Bone marrow (tissue), 2 donors: ENCODE measurements at regions not wholly inside any gene's neighbourhood (a gene's known extent, or its start where the extent isn't known, plus 50 kb on each side); places are given as distances from the start of the nearest gene placed in this dataset.
"Not testable (repeated sequence)": the region's sequence is repeated elsewhere in the genome, so short reads cannot be mapped to it uniquely, and the experiment has no call there.

Experiments
- DNase-seq, 2 donors: peaks; one replicate each; lab custom pipeline; 2025; lab: John Stamatoyannopoulos, UW

- DNase-seq: no peak
Measured at GRCh38 chr7:86202833-86203232, 440.9 kb upstream of the GRM3 start.

GRCh38 chr7:86201767-86202166 is 441.9 kb upstream of the GRM3 start:
- DNase-seq: no peak

GRCh38 chr7:86199881-86200614 is 443.7 kb upstream of the GRM3 start:
- no peak for DNase-seq

GRCh38 chr7:86190351-86190750 is 453.4 kb upstream of the GRM3 start:
- DNase-seq: no peak

DNA sequence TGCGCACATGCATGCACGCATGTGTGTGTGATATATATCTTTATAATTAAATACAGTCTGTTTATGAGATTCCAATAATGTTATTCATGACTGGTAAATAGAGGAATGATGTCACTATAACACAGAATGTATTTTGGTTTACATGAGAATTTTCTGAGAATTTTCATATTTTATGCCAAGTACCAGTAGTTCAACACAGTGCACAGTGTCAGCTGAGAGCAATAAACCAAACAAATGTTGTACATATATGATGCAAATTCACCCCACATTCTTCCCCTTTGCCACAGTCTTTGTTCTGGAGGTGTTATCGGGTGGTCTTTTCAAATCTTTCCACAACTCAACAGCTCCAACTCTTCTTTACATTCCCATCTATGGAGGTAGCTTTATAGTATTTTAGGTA is 462.2 kb upstream of the GRM3 start:
- no peak for DNase-seq

GRCh38 chr7:86164827-86165226 is 478.9 kb upstream of the GRM3 start:
- DNase-seq: no peak

- DNase-seq: no peak
Measured at GRCh38 chr7:86158111-86158510, 485.6 kb upstream of the GRM3 start.

- no peak for DNase-seq
Measured at GRCh38 chr7:86155623-86156022, 488.1 kb upstream of the GRM3 start.

DNA sequence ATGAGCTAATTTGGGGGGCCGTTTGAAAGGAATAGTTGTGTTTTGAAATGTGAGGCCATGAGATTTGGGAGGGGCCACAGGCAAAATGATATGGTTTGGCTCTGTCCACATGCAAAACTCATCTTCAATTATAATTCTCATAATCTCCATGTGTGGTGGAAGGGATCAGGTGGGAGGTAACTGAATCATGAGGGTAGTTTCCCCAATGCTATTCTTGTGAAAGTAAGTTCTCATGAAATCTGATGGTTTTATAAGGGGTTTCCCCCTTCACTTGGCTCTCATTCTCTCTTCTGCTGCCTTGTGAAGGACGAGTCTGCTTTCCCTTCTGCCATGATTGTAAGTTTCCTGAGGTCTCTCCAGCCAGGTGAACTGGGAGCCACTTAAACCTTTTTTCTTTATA is 490.8 kb upstream of the GRM3 start:
- no peak for DNase-seq

DNA sequence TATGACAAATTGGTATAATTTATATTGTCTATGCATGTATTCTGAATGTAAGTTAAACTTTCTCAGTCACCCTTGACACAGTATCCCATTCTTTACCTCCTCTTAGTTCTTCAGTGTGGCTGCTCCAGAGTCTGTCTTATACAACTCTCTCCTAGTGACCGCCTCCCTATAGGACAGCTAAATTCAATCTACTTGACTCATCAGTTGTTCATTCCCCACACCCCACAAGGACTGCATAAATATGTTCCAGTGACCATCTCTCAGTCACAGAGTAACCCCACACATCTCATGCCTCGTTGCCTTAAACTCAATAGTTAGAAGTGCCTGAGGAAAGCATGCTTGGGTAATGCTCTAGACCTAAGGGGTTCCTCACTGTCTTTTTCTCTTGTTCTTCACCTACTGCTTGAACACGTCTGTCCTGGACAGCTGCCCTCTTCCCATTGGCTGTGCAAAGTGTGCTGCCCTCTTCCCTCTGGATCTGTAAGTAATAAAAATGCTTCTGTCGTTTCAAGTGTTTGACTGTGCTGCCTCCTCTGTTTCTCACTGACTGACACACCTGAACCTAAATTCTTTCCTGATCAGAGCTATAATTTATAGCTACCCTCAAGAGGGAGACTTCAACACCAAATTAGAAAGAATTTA is 494.6 kb upstream of the GRM3 start:
- no peak for DNase-seq

DNA sequence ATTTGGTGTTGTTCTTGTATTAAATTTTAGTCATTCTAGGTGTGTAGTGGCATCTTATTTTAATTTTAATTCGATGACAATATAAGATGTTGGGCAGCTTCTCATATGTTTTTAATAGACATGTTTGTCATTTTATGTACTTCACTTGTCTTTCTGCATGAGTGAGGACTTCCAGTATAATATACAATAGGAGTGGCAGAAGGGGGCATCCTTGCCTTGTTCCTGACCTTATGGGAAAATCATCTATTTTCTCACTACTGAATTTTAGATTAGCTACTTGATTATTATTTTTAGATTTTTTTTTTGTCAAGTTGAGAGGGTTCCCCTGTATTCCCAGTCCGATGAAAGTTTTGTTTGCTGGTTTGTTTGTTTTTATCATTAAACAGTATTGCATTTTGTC is 495.2 kb upstream of the GRM3 start:
- no peak for DNase-seq

GRCh38 chr7:86137343-86137742 is 506.4 kb upstream of the GRM3 start:
- no peak for DNase-seq

GRCh38 chr7:86130268-86130667 is 513.4 kb upstream of the GRM3 start:
- no peak for DNase-seq

DNA sequence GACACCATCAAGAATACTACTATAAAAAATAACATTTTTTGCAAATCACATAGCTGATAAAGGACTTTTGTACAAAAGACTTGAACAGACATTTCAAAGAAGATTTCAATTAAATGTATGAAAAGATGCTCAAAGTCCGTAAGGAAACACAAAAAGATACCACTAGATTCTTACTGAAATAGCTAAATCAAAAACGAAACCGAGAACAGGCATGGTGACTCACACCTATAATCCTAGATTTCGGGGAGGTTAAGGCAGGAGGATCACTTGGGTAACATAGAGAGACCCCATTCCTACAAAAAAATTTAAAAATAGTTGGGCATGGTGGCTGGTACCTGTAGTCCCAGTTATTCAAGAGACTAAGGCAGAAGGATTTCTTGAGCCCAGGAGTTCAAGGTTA is 520.2 kb upstream of the GRM3 start:
- no peak for DNase-seq

DNA sequence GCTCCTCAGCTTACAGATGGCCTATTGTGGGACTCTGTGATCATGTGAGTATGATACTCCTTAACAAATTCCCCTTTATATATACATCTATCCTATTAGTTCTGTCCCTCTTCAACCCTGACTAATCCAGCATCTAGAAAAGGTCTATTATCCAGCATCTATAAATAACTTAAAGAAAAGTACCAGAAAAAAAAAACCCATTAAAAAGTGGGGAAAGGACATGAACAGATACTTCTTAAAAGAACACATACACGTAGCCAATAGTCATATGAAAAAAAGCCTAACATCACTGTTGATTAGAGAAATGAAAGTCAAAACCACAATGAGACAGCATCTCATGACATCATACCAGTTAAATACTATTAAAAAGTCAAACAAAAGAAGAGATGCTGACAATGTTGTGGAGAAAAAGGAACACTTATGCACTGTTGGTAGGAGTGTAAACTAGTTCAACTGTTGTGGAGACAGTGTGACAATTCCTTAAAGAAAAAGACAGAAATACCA is 549.5 kb upstream of the GRM3 start:
- DNase-seq: no peak

DNA sequence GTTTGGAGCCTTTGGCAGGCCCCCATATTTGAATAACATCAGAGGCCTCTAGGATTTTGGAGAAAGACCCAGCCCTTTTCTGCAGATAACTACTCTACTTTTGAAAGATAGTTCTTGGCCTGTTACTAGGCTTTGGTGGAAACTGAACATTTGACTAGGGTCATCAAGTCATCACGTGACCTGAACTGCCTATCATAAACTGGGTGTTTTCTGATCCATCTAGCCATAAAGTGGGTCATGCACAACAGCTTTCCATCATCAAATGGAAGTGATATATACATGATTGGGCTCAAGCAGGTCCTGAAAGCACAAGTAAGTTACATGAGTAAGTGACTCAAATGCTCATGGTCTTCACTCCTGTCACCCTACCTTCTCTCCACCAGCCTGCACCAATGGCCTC is 552.3 kb upstream of the GRM3 start:
- DNase-seq: no peak

DNA sequence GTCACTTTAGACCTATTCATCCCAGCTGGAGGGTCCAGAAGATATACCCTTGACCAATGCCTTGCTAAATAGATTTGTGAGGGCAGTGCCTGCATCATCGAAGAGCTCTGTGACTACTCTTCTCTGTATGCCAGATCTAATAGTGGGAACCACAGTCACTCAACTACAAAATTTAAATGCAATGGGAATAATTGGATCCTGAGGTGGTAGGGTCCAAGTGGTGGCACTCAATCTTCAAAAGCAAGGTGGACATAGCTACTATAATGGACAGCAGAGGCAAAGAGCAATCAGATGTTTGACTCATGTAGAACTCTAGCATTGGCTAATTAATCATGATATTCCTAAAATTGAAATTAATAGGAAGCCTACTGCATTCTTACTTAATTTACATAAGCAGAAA is 554.3 kb upstream of the GRM3 start:
- DNase-seq: no peak

DNA sequence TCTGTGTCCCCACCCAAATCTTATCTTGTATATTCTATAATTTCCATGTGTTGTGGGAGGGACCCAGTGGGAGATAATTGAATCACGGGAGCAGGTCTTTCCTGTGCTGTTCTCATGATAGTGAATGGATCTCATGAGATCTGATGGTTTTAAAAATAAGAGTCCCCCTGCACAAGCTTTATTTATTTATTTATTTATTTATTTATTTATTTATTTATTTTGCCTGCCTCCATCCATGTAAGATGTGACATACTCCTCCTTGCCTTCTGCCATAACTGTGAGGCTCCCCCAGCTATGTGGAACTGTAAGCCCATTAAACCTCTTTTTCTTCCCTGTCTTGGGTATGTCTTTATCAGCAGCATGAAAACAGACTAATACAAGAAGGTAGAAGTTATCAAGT is 579.1 kb upstream of the GRM3 start:
- not testable (repeated sequence) for DNase-seq

- DNase-seq: no peak
Measured at GRCh38 chr7:86058649-86059048, 585.1 kb upstream of the GRM3 start.

DNA sequence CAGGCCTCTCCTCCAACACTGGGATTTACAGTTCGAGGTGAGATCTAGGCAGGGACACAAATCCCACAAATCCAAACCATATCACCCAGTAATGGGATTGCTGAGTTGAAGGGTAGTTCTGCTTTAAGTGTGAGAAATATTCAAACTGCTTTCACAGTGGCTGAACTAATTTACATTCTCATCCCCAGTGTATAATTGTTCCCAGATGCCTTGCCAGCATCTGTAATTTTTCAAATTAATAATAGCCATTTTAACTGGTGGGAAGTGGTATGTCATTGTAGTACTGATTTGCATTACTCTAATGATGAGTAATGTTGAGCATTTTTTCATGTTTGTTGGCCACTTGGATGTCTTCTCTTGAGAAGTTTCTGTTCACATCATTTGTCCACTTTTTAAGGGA is 592.8 kb upstream of the GRM3 start:
- DNase-seq: no peak

DNA sequence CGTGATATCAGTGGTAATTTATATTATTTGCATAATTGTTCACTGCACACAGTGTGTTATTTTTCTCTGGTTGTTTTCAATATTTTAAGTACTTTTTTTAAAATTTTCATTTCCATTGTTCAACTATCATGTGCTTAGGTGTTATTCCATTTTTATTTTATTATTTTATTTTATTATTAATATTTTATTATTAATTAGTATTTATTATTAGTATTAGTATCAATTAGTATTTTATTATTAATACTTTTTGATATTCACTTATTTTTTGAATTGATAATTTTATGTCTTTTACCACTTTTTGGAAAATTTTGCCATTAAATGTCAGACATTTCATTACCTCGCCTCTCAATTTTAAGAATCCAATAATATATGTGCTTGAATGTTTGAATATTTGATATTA is 593.8 kb upstream of the GRM3 start:
- DNase-seq: no peak

GRCh38 chr7:86045197-86045596 is 598.5 kb upstream of the GRM3 start:
- not testable (repeated sequence) for DNase-seq

GRCh38 chr7:86025807-86026206 is 617.9 kb upstream of the GRM3 start:
- no peak for DNase-seq

GRCh38 chr7:86013662-86014061 is 630.0 kb upstream of the GRM3 start:
- DNase-seq: no peak
